H1 (cell line): ENCODE measurements at regions not wholly inside any gene's neighbourhood (a gene's known extent, or its start where the extent isn't known, plus 50 kb on each side); places are given as distances from the start of the nearest gene placed in this dataset.

Experiments
- GABPA ChIP-seq: IDR thresholded peaks from 2 replicates; pipeline ENCODE4 v1.6.1; 2011; ENCODE audit warnings: mild to moderate bottlenecking, low read length, moderate library complexity, borderline replicate concordance; ENCODE audit not compliant: insufficient read depth
- POLR2A ChIP-seq, 2 experiments: IDR thresholded peaks; 1 replicate in 1 of 2; 2 replicates in 1 of 2; pipeline ENCODE4 v1.6.1; 2011; ENCODE audit warnings: low read depth in 2 of 2, low read length in 2 of 2, mild to moderate bottlenecking in 2 of 2; ENCODE audit errors: control extremely low read depth in 1 of 2
- SP4 ChIP-seq: IDR thresholded peaks from 2 replicates; pipeline ENCODE4 v1.6.1; 2012; ENCODE audit warnings: low read length, inconsistent platforms
- TAF1 ChIP-seq: IDR thresholded peaks from 2 replicates; pipeline ENCODE4 v1.6.1; 2011; ENCODE audit warnings: mild to moderate bottlenecking, low read depth, low read length
- YY1 ChIP-seq: IDR thresholded peaks from 2 replicates; pipeline ENCODE4 v1.6.1; 2011; ENCODE audit warnings: low read depth, mild to moderate bottlenecking, low read length
- TF ChIP-seq, protein P1 (sequence below), 3 experiments: IDR thresholded peaks; 1 replicate in 2 of 3; 2 replicates in 1 of 3; pipeline versions ENCODE4 v1.5.1 to v1.6.1; 2011; ENCODE audit warnings: low read length in 3 of 3, mild to moderate bottlenecking in 3 of 3, inconsistent platforms in 2 of 3, low read depth in 1 of 3, moderate library complexity in 1 of 3; ENCODE audit not compliant: insufficient read depth in 1 of 3; ENCODE audit errors: control extremely low read depth in 1 of 3

DNA sequence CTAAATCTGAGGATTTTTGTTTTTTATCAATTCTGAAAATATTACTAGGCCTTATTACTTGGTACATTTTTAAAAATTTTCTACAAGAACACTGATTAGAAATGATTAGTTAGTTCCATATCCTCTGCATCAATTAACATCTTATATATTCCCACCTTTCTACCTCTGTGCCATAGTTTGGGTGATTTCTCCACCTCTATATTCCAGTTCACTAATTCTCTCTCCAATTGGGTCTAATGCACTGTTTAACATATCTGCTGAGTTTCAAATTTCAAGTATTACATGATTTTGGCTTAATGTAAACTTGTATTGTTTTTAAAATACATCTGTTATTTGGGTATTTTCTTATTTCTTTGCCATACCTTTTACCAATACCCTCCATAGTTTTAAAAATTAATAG is 705.7 kb upstream of the SALL3 start:
- TF ChIP-seq YY1 (no peak), SP4 (no peak), TAF1 (no peak), GABPA (no peak), POLR2A (IDR thresholded peaks at IDR 0.05; ENCODE audit: control extremely low read depth in 1 of 2, low read depth in 2 of 2, low read length in 2 of 2) (no peak)
- TF ChIP-seq, protein P1, sequence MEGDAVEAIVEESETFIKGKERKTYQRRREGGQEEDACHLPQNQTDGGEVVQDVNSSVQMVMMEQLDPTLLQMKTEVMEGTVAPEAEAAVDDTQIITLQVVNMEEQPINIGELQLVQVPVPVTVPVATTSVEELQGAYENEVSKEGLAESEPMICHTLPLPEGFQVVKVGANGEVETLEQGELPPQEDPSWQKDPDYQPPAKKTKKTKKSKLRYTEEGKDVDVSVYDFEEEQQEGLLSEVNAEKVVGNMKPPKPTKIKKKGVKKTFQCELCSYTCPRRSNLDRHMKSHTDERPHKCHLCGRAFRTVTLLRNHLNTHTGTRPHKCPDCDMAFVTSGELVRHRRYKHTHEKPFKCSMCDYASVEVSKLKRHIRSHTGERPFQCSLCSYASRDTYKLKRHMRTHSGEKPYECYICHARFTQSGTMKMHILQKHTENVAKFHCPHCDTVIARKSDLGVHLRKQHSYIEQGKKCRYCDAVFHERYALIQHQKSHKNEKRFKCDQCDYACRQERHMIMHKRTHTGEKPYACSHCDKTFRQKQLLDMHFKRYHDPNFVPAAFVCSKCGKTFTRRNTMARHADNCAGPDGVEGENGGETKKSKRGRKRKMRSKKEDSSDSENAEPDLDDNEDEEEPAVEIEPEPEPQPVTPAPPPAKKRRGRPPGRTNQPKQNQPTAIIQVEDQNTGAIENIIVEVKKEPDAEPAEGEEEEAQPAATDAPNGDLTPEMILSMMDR (IDR thresholded peaks at IDR 0.05; ENCODE audit: control extremely low read depth in 1 of 3, insufficient read depth in 1 of 3, low read depth in 1 of 3, low read length in 3 of 3), result no peak
